Endothelial cell of umbilical vein (primary cell): ENCODE measurements at regions not wholly inside any gene's neighbourhood (a gene's known extent, or its start where the extent isn't known, plus 50 kb on each side); places are given as distances from the start of the nearest gene placed in this dataset.

Source experiments
- BruUV-seq: library from RNA; stranded (reverse); fragments of 400-500 nt; replicated peaks from 2 replicates; lab custom pipeline; 2021; lab: Mats Ljungman, UMichigan
- CTCF ChIA-PET: fragments of 300-600, 350-600 bp; sonication (Branson Sonifier 250); formaldehyde crosslinking; loops from one replicate; lab custom pipeline; 2021; ENCODE audit warnings: antibody characterized with exemption, inconsistent platforms; lab: Charles Lee
- POLR2A ChIA-PET: fragments of 300-600, 350-600 bp; sonication (Branson Sonifier 250); formaldehyde crosslinking; loops from one replicate; lab custom pipeline; 2021; ENCODE audit warnings: antibody characterized with exemption, inconsistent platforms; lab: Charles Lee
- DNase-seq: peaks from one replicate; pipeline ENCODE4 v3.0.0-alpha.2; 2011; ENCODE audit warnings: low read depth, low spot score
- FAIRE-seq: peaks from 2 replicates; lab custom pipeline; 2011; peaks lifted over from hg19 to GRCh38; lab: Jason Lieb, UNC
- H2AFZ ChIP-seq: 2 replicates; pipeline ENCODE4 v1.6.0; 2012; ENCODE audit warnings: low read depth, low read length, control low read depth, inconsistent platforms
- H3K27ac ChIP-seq: 2 replicates; pipeline ENCODE4 v1.5.1; 2011; ENCODE audit warnings: low read depth, mild to moderate bottlenecking, control low read depth, low read length, moderate library complexity; ENCODE audit not compliant: insufficient read depth
- H3K27me3 ChIP-seq, 2 experiments: 2 replicates each; pipeline versions ENCODE4 v1.6.0 to v1.6.1; 2011; ENCODE audit warnings: low read length in 2 of 2, mixed read lengths in 1 of 2; ENCODE audit not compliant: control insufficient read depth in 2 of 2, insufficient read depth in 2 of 2
- H3K36me3 ChIP-seq, 2 experiments: 2 replicates in 1 of 2; 3 replicates in 1 of 2; pipeline ENCODE4 v1.5.1; 2011; ENCODE audit warnings: low read length in 2 of 2, mild to moderate bottlenecking in 1 of 2, moderate library complexity in 1 of 2; ENCODE audit not compliant: control insufficient read depth in 2 of 2, insufficient read depth in 2 of 2; ENCODE audit errors: extremely low read depth in 1 of 2
- H3K4me1 ChIP-seq: 3 replicates; pipeline ENCODE4 v1.5.1; 2011; ENCODE audit warnings: mild to moderate bottlenecking, low read length; ENCODE audit not compliant: control insufficient read depth, insufficient read depth; ENCODE audit errors: extremely low read depth
- H3K4me2 ChIP-seq: 2 replicates; pipeline ENCODE4 v1.6.1; 2011; ENCODE audit warnings: low read length, control low read depth, mixed read lengths; ENCODE audit not compliant: insufficient read depth
- H3K4me3 ChIP-seq, 3 experiments: fragments of 200-600 bp in 1 of 3; sonication (generic), shearing (Covaris generic) in 1 of 3; replicated peaks in 1 of 3; 2 replicates each; pipeline ENCODE4 v1.5.1; 2011 to 2016; ENCODE audit warnings: control low read depth in 3 of 3, low read length in 3 of 3, mild to moderate bottlenecking in 2 of 3, inconsistent platforms in 1 of 3, low read depth in 1 of 3, moderate library complexity in 1 of 3; ENCODE audit not compliant: insufficient read depth in 1 of 3
- H3K79me2 ChIP-seq: 2 replicates; pipeline ENCODE4 v1.6.0; 2012; ENCODE audit warnings: low read length, inconsistent platforms; ENCODE audit not compliant: control insufficient read depth, insufficient read depth
- H3K9ac ChIP-seq: replicated peaks from 2 replicates; pipeline ENCODE3; 2011; ENCODE audit warnings: low read length, control low read depth; ENCODE audit not compliant: insufficient read depth; ENCODE audit errors: extremely low read depth
- H3K9me1 ChIP-seq: replicated peaks from 3 replicates; pipeline ENCODE4 v1.6.0; 2011; ENCODE audit warnings: mild to moderate bottlenecking, low read length; ENCODE audit not compliant: control insufficient read depth, insufficient read depth; ENCODE audit errors: extremely low read depth
- H3K9me3 ChIP-seq: replicated peaks from 2 replicates; pipeline ENCODE4 v1.5.1; 2012; ENCODE audit warnings: low read length, inconsistent platforms; ENCODE audit not compliant: control insufficient read depth, insufficient read depth
- H4K20me1 ChIP-seq: replicated peaks from 2 replicates; pipeline ENCODE3; 2011; ENCODE audit warnings: mild to moderate bottlenecking, low read length; ENCODE audit not compliant: control insufficient read depth, insufficient read depth; ENCODE audit errors: extremely low read depth
- EZH2 ChIP-seq: IDR thresholded peaks from 2 replicates; pipeline ENCODE4 v1.6.1; 2012; ENCODE audit warnings: borderline replicate concordance, low read depth, mild to moderate bottlenecking, moderate library complexity, low read length, inconsistent platforms; ENCODE audit not compliant: severe bottlenecking
- FOS ChIP-seq: IDR thresholded peaks from 2 replicates; pipeline ENCODE4 v1.6.1; 2011; ENCODE audit warnings: mild to moderate bottlenecking, low read length, moderate library complexity, borderline replicate concordance; ENCODE audit not compliant: insufficient read depth
- GATA2 ChIP-seq: IDR thresholded peaks from 2 replicates; pipeline ENCODE4 v1.7.0; 2011; ENCODE audit warnings: low read depth, mild to moderate bottlenecking, moderate library complexity, mixed read lengths, low read length; ENCODE audit not compliant: insufficient read length, insufficient read depth
- JUN ChIP-seq: IDR thresholded peaks from 2 replicates; pipeline ENCODE4 v1.6.1; 2011; ENCODE audit warnings: borderline replicate concordance, low read depth; ENCODE audit not compliant: insufficient read length, insufficient read depth
- MYC ChIP-seq: IDR thresholded peaks from one replicate; pipeline ENCODE4 v1.6.1; 2011; ENCODE audit warnings: mild to moderate bottlenecking, low read depth, low read length
- POLR2A ChIP-seq: IDR thresholded peaks from 2 replicates; pipeline ENCODE4 v1.6.1; 2012; ENCODE audit warnings: low read depth, mild to moderate bottlenecking, control low read depth, low read length
- POLR2AphosphoS5 ChIP-seq: IDR thresholded peaks from 2 replicates; pipeline ENCODE4 v1.6.1; 2012; ENCODE audit warnings: low read depth, mild to moderate bottlenecking, control low read depth, low read length, moderate library complexity; ENCODE audit not compliant: insufficient read depth
- dilution Hi-C: fragments of 300-500 bp; cut with MboI; formaldehyde crosslinking; loops from one replicate; pipeline ENCODE4 v1.15.0; 2019; ENCODE audit warnings: low sequenced_read_pairs; ENCODE audit not compliant: extremely low pct_ligation_motif_present
- intact Hi-C: fragments of 100-400 bp; cut with micrococcal nuclease; formaldehyde crosslinking; loops from one replicate; pipeline ENCODE4 v1.10.0; 2022
- TF ChIP-seq, protein P1 (sequence below): IDR thresholded peaks from 2 replicates; pipeline ENCODE4 v1.6.1; 2011; ENCODE audit not compliant: insufficient read depth, insufficient read length
- TF ChIP-seq, protein P2 (sequence below), 2 donors: IDR thresholded peaks; 1 replicate in 1 of 2; 2 replicates in 1 of 2; pipeline ENCODE4 v1.5.1; 2011; ENCODE audit warnings: low read length in 2 of 2, mild to moderate bottlenecking in 2 of 2, moderate library complexity in 2 of 2, control low read depth in 1 of 2, inconsistent platforms in 1 of 2, low read depth in 1 of 2; ENCODE audit not compliant: insufficient read depth in 1 of 2; ENCODE audit errors: extremely low read depth in 1 of 2

DNA sequence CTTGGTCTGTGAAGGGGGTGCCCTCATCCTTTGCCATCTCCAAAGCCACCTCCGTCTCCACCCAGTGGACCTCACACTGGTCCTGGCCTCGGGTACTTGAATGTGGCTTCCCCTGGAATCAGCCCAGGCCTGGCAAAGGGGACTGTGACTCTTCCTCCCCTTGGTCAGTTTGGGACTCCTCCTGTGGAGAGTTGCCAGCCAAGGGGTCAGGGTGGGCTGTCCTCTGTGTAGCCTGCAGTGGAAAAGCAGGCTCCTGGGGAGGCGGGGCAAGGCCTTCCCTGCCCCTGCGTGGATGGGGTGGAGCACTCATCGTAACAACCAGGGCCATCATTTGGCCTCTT lies 59.8 kb downstream of the INHBB start:
- FAIRE-seq (no peak), DNase-seq (no peak)
- Histone ChIP-seq H2AFZ (no peak overlapping the region), H3K79me2 (no peaks in the 10 kb centered on the region), H3K36me3 (no peaks in the 10 kb centered on the region), H3K4me1 (no peaks in the 10 kb centered on the region), H3K9me1 (no peaks in the 10 kb centered on the region), H3K27me3 (peaks cover 0 to 2% of the 10 kb centered on the region in 2 experiments), H3K4me2 (no peak overlapping the region), H3K9me3 (no peaks in the 10 kb centered on the region), H3K27ac (no peak overlapping the region), H3K9ac (no peak overlapping the region), H4K20me1 (no peaks in the 10 kb centered on the region), H3K4me3 (no peak overlapping the region)
- BruUV-seq: no TSS peak
- CTCF ChIA-PET: interaction anchor here (1.2 kb wide), 1 partner anchor 40 kb away, joined by 3 read pairs; no protein-coding TSS in a partner anchor
- POLR2A ChIA-PET: no interaction called here
- intact Hi-C loops (no loop called here), dilution Hi-C loops (no loop called here)
- no peak for TF ChIP-seq EZH2
- TF ChIP-seq JUN: no peak

DNA sequence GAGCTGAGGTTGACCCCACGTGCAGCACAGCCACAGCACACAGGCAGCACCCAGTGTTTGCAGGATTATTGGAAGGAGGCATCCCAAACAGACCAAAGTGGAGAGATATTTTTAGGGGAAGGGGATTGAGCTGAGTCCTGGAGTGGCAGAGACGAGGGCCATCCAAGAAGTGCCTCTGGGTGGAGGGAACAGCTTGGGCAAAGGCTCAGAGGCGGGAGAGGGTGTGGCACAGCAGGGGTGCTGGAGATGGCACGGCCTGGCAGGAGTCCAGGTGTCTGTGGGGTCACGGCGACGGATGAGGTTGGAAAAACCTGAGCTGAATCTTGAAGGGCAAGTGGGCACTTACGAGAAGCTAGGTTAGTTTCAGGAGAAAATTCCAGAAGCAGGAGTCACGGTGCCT lies 60.6 kb downstream of the INHBB start:
- BruUV-seq: no TSS peak
- Histone ChIP-seq H3K9me3 (no peaks in the 10 kb centered on the region), H3K36me3 (no peaks in the 10 kb centered on the region), H3K4me3 (no peak overlapping the region), H3K4me2 (no peak overlapping the region), H3K9ac (no peak overlapping the region), H3K27ac (no peak overlapping the region), H4K20me1 (no peaks in the 10 kb centered on the region), H3K4me1 (no peaks in the 10 kb centered on the region), H2AFZ (no peak overlapping the region), H3K9me1 (no peaks in the 10 kb centered on the region), H3K27me3 (peaks cover 0 to 2% of the 10 kb centered on the region in 2 experiments), H3K79me2 (no peaks in the 10 kb centered on the region)
- ChIA-PET POLR2A (no interaction called here), CTCF (no interaction called here)
- TF ChIP-seq, protein P1, sequence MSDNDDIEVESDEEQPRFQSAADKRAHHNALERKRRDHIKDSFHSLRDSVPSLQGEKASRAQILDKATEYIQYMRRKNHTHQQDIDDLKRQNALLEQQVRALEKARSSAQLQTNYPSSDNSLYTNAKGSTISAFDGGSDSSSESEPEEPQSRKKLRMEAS: no peak
- no peak for TF ChIP-seq MYC
- TF ChIP-seq POLR2A: no peak
- TF ChIP-seq EZH2: no peak
- TF ChIP-seq, protein P2, sequence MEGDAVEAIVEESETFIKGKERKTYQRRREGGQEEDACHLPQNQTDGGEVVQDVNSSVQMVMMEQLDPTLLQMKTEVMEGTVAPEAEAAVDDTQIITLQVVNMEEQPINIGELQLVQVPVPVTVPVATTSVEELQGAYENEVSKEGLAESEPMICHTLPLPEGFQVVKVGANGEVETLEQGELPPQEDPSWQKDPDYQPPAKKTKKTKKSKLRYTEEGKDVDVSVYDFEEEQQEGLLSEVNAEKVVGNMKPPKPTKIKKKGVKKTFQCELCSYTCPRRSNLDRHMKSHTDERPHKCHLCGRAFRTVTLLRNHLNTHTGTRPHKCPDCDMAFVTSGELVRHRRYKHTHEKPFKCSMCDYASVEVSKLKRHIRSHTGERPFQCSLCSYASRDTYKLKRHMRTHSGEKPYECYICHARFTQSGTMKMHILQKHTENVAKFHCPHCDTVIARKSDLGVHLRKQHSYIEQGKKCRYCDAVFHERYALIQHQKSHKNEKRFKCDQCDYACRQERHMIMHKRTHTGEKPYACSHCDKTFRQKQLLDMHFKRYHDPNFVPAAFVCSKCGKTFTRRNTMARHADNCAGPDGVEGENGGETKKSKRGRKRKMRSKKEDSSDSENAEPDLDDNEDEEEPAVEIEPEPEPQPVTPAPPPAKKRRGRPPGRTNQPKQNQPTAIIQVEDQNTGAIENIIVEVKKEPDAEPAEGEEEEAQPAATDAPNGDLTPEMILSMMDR (IDR thresholded peaks at IDR 0.05; ENCODE audit: extremely low read depth in 1 of 2, insufficient read depth in 1 of 2, low read depth in 1 of 2, low read length in 2 of 2): no peak
- TF ChIP-seq JUN: no peak
- no peak for TF ChIP-seq FOS
- TF ChIP-seq POLR2AphosphoS5: no peak
- no peak for TF ChIP-seq GATA2
- no peak for FAIRE-seq
- intact Hi-C loops (no loop called here), dilution Hi-C loops (no loop called here)
- DNase-seq: no peak
